SK-N-SH (cell line): ENCODE measurements at regions not wholly inside any gene's neighbourhood (a gene's known extent, or its start where the extent isn't known, plus 50 kb on each side); places are given as distances from the start of the nearest gene placed in this dataset.

ENCODE experiments used
- CTCF ChIA-PET: fragments of 300-600, 350-600 bp; formaldehyde crosslinking; extraction: SDS; loops from one replicate; lab custom pipeline; 2021; lab: Yijun Ruan, JAX
- POLR2A ChIA-PET: fragments of 350-600 bp; sonication (Branson Sonifier 250); formaldehyde crosslinking; extraction: SDS; loops from one replicate; lab custom pipeline; 2020; ENCODE audit warnings: antibody characterized with exemption, inconsistent platforms; lab: Yijun Ruan, JAX
- DNase-seq: peaks from one replicate; pipeline ENCODE4 v3.0.0; 2012
- H2AFZ ChIP-seq: fragments of 200-600 bp; sonication (generic); 2 replicates; pipeline ENCODE4 v1.8.1; 2016; ENCODE audit warnings: antibody characterized with exemption, mild to moderate bottlenecking, low read depth
- H3F3A ChIP-seq: fragments of 200-600 bp; sonication (generic); replicated peaks from 2 replicates; pipeline ENCODE3; 2016; ENCODE audit warnings: antibody characterized with exemption, mild to moderate bottlenecking; ENCODE audit not compliant: insufficient read depth
- H3K27ac ChIP-seq, 2 experiments: fragments of 200-500 bp in 1 of 2; fragments of 200-600 bp in 1 of 2; sonication (Bioruptor generic) in 1 of 2; sonication (generic), shearing (Covaris generic) in 1 of 2; 2 replicates each; pipeline versions ENCODE4 v1.5.1 to v1.6.1; 2014 to 2016; ENCODE audit warnings: low read depth in 2 of 2, inconsistent platforms in 1 of 2, low read length in 1 of 2, mild to moderate bottlenecking in 1 of 2, mixed read lengths in 1 of 2
- H3K27me3 ChIP-seq: fragments of 200-600 bp; sonication (generic), shearing (Covaris generic); 2 replicates; pipeline ENCODE4 v1.6.1; 2016; ENCODE audit warnings: mixed run types; ENCODE audit not compliant: insufficient read depth
- H3K36me3 ChIP-seq, 2 experiments: fragments of 200-500 bp in 1 of 2; fragments of 200-600 bp in 1 of 2; sonication (Bioruptor generic) in 1 of 2; sonication (generic) in 1 of 2; replicated peaks in 1 of 2; 2 replicates each; pipeline versions ENCODE3 to v1.5.1; 2014 to 2016; ENCODE audit warnings: low read length in 1 of 2, mild to moderate bottlenecking in 1 of 2; ENCODE audit not compliant: insufficient read depth in 2 of 2, control insufficient read depth in 1 of 2
- H3K4me1 ChIP-seq, 2 experiments: fragments of 200-500 bp in 1 of 2; fragments of 200-600 bp in 1 of 2; sonication (Bioruptor generic) in 1 of 2; sonication (generic), shearing (Covaris generic) in 1 of 2; 2 replicates each; pipeline versions ENCODE4 v1.5.1 to v1.6.1; 2014 to 2016; ENCODE audit warnings: low read depth in 1 of 2, low read length in 1 of 2, mixed run types in 1 of 2; ENCODE audit not compliant: insufficient read depth in 2 of 2, control insufficient read depth in 1 of 2
- H3K4me2 ChIP-seq: fragments of 200-600 bp; sonication (generic), shearing (Covaris generic); 2 replicates; pipeline ENCODE4 v1.6.1; 2017; ENCODE audit warnings: mixed run types
- H3K4me3 ChIP-seq, 2 experiments: fragments of 200-500 bp in 1 of 2; fragments of 200-600 bp in 1 of 2; sonication (Bioruptor generic) in 1 of 2; sonication (generic), shearing (Covaris generic) in 1 of 2; 2 replicates each; pipeline versions ENCODE4 v1.5.1 to v1.8.1; 2014 to 2016; ENCODE audit warnings: low read depth in 2 of 2, inconsistent platforms in 1 of 2, low read length in 1 of 2, mild to moderate bottlenecking in 1 of 2, mixed read lengths in 1 of 2, moderate library complexity in 1 of 2
- H3K79me2 ChIP-seq: fragments of 200-600 bp; sonication (generic); 2 replicates; pipeline ENCODE4 v1.8.1; 2017; ENCODE audit warnings: mild to moderate bottlenecking; ENCODE audit not compliant: insufficient read depth
- H3K9ac ChIP-seq: fragments of 200-600 bp; sonication (generic); 2 replicates; pipeline ENCODE4 v1.6.1; 2017; ENCODE audit warnings: mixed run types
- H3K9me2 ChIP-seq: fragments of 200-600 bp; sonication (generic); 2 replicates; pipeline ENCODE4 v1.6.1; 2017; ENCODE audit warnings: mixed run types
- H3K9me3 ChIP-seq: fragments of 200-600 bp; sonication (generic); 2 replicates; pipeline ENCODE4 v1.6.1; 2017; ENCODE audit warnings: mixed run types, mild to moderate bottlenecking, moderate library complexity
- H4K20me1 ChIP-seq: fragments of 200-600 bp; sonication (generic); 2 replicates; pipeline ENCODE4 v1.6.1; 2017; ENCODE audit warnings: mild to moderate bottlenecking, mixed run types; ENCODE audit not compliant: insufficient read depth
- CHD2 ChIP-seq: fragments of 150-350 bp; IDR thresholded peaks from 2 replicates; pipeline ENCODE4 v1.6.1; 2018; ENCODE audit warnings: low read length; ENCODE audit not compliant: partially characterized antibody
- EP300 ChIP-seq, 2 experiments: IDR thresholded peaks; 2 replicates each; pipeline versions ENCODE4 v1.4.0 to v1.6.1; 2012; ENCODE audit warnings: borderline replicate concordance in 1 of 2, low read depth in 1 of 2, low read length in 1 of 2
- EZH2phosphoT487 ChIP-seq: fragments of 200-600 bp; sonication (generic); IDR thresholded peaks from 2 replicates; pipeline ENCODE4 v1.6.1; 2017; ENCODE audit warnings: low read depth, mixed run types, mild to moderate bottlenecking, antibody characterized with exemption, moderate library complexity, borderline replicate concordance
- PBX3 ChIP-seq: IDR thresholded peaks from 2 replicates; pipeline ENCODE4; 2012
- RCOR1 ChIP-seq: fragments of 150-350 bp; IDR thresholded peaks from 2 replicates; pipeline ENCODE4 v1.6.1; 2017; ENCODE audit warnings: antibody characterized with exemption, low read length
- TEAD4 ChIP-seq: IDR thresholded peaks from 2 replicates; pipeline ENCODE4 v1.4.0; 2012; ENCODE audit warnings: mild to moderate bottlenecking, borderline replicate concordance; ENCODE audit not compliant: insufficient read depth
- USF1 ChIP-seq: IDR thresholded peaks from 2 replicates; pipeline ENCODE4 v1.4.0; 2012; ENCODE audit warnings: low read depth, borderline replicate concordance
- WGBS: methylation state at CpG from one replicate; pipeline ENCODE4 v1.1.6; 2017; ENCODE audit warnings: low lambda C conversion rate; 5-methylcytosine and 5-hydroxymethylcytosine counted together
- TF ChIP-seq, protein P1 (sequence below): IDR thresholded peaks from 2 replicates; pipeline ENCODE4 v1.6.1; 2012; ENCODE audit warnings: mild to moderate bottlenecking, low read depth, low read length, moderate library complexity

- no peak for TF ChIP-seq EZH2phosphoT487
- TF ChIP-seq PBX3: no peak
- no peak for TF ChIP-seq TEAD4
- TF ChIP-seq CHD2: no peak
- TF ChIP-seq, protein P1, sequence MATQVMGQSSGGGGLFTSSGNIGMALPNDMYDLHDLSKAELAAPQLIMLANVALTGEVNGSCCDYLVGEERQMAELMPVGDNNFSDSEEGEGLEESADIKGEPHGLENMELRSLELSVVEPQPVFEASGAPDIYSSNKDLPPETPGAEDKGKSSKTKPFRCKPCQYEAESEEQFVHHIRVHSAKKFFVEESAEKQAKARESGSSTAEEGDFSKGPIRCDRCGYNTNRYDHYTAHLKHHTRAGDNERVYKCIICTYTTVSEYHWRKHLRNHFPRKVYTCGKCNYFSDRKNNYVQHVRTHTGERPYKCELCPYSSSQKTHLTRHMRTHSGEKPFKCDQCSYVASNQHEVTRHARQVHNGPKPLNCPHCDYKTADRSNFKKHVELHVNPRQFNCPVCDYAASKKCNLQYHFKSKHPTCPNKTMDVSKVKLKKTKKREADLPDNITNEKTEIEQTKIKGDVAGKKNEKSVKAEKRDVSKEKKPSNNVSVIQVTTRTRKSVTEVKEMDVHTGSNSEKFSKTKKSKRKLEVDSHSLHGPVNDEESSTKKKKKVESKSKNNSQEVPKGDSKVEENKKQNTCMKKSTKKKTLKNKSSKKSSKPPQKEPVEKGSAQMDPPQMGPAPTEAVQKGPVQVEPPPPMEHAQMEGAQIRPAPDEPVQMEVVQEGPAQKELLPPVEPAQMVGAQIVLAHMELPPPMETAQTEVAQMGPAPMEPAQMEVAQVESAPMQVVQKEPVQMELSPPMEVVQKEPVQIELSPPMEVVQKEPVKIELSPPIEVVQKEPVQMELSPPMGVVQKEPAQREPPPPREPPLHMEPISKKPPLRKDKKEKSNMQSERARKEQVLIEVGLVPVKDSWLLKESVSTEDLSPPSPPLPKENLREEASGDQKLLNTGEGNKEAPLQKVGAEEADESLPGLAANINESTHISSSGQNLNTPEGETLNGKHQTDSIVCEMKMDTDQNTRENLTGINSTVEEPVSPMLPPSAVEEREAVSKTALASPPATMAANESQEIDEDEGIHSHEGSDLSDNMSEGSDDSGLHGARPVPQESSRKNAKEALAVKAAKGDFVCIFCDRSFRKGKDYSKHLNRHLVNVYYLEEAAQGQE: no peak
- no peak for TF ChIP-seq EP300 (IDR thresholded peaks at IDR 0.05; ENCODE audit: borderline replicate concordance in 1 of 2, low read depth in 1 of 2, low read length in 1 of 2)
- no peak for TF ChIP-seq RCOR1
- no peak for TF ChIP-seq USF1
Observed at GRCh38 chr2:53181759-53182158, 585.8 kb upstream of the CHAC2 start (continued).

DNA sequence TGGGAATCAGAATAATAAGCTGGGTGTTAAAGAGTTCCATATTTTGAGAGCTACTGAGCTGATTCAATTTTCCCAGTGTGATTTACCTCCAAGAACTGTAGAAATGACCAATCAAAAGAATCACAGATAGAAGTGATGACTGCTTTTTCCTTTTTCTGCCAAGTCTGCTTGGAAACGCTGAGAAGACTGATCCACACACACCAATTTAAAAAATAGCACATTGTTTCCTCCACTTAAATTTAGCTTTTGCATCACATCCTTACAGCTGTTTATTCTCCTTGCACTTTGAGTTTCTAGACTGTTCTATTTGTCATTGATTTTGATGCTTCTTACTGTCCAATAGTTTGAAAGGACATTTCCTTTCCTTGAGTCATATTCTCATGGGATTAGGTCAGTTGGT is 590.3 kb upstream of the CHAC2 start:
- TF ChIP-seq USF1: no peak
- TF ChIP-seq CHD2: no peak
- TF ChIP-seq PBX3: no peak
- no peak for DNase-seq
- 20% methylated on average over 1 of the region's 1 CpG for WGBS
- ChIA-PET CTCF (no interaction called here), POLR2A (no interaction called here)
- no peaks in the 10 kb centered on the region for H3F3A ChIP-seq
- H3K4me2 ChIP-seq: no peak overlapping the region
- H3K9me3 ChIP-seq: no peaks in the 10 kb centered on the region
- H3K4me3 ChIP-seq: no peak overlapping the region
- H3K27ac ChIP-seq: no peak overlapping the region
- no peak overlapping the region for H3K9ac ChIP-seq
- H3K36me3 ChIP-seq: no peaks in the 10 kb centered on the region
- no peaks in the 10 kb centered on the region for H3K4me1 ChIP-seq
- H3K9me2 ChIP-seq: no peaks in the 10 kb centered on the region
- no peaks in the 10 kb centered on the region for H4K20me1 ChIP-seq
- H3K27me3 ChIP-seq: peaks cover 5% of the 10 kb centered on the region; the same call in 1 of the 2 replicates
- no peak overlapping the region for H2AFZ ChIP-seq
- H3K79me2 ChIP-seq: no peaks in the 10 kb centered on the region
